Endothelial cell of umbilical vein (primary cell): ENCODE measurements at regions not wholly inside any gene's neighbourhood (a gene's known extent, or its start where the extent isn't known, plus 50 kb on each side); places are given as distances from the start of the nearest gene placed in this dataset.

Source experiments
- BruUV-seq: library from RNA; stranded (reverse); fragments of 400-500 nt; replicated peaks from 2 replicates; lab custom pipeline; 2021; lab: Mats Ljungman, UMichigan
- CTCF ChIA-PET: fragments of 300-600, 350-600 bp; sonication (Branson Sonifier 250); formaldehyde crosslinking; loops from one replicate; lab custom pipeline; 2021; ENCODE audit warnings: antibody characterized with exemption, inconsistent platforms; lab: Charles Lee
- POLR2A ChIA-PET: fragments of 300-600, 350-600 bp; sonication (Branson Sonifier 250); formaldehyde crosslinking; loops from one replicate; lab custom pipeline; 2021; ENCODE audit warnings: antibody characterized with exemption, inconsistent platforms; lab: Charles Lee
- DNase-seq: peaks from one replicate; pipeline ENCODE4 v3.0.0-alpha.2; 2011; ENCODE audit warnings: low read depth, low spot score
- FAIRE-seq: peaks from 2 replicates; lab custom pipeline; 2011; peaks lifted over from hg19 to GRCh38; lab: Jason Lieb, UNC
- H2AFZ ChIP-seq: 2 replicates; pipeline ENCODE4 v1.6.0; 2012; ENCODE audit warnings: low read depth, low read length, control low read depth, inconsistent platforms
- H3K27ac ChIP-seq: 2 replicates; pipeline ENCODE4 v1.5.1; 2011; ENCODE audit warnings: low read depth, mild to moderate bottlenecking, control low read depth, low read length, moderate library complexity; ENCODE audit not compliant: insufficient read depth
- H3K27me3 ChIP-seq, 2 experiments: 2 replicates each; pipeline versions ENCODE4 v1.6.0 to v1.6.1; 2011; ENCODE audit warnings: low read length in 2 of 2, mixed read lengths in 1 of 2; ENCODE audit not compliant: control insufficient read depth in 2 of 2, insufficient read depth in 2 of 2
- H3K36me3 ChIP-seq, 2 experiments: 2 replicates in 1 of 2; 3 replicates in 1 of 2; pipeline ENCODE4 v1.5.1; 2011; ENCODE audit warnings: low read length in 2 of 2, mild to moderate bottlenecking in 1 of 2, moderate library complexity in 1 of 2; ENCODE audit not compliant: control insufficient read depth in 2 of 2, insufficient read depth in 2 of 2; ENCODE audit errors: extremely low read depth in 1 of 2
- H3K4me1 ChIP-seq: 3 replicates; pipeline ENCODE4 v1.5.1; 2011; ENCODE audit warnings: mild to moderate bottlenecking, low read length; ENCODE audit not compliant: control insufficient read depth, insufficient read depth; ENCODE audit errors: extremely low read depth
- H3K4me2 ChIP-seq: 2 replicates; pipeline ENCODE4 v1.6.1; 2011; ENCODE audit warnings: low read length, control low read depth, mixed read lengths; ENCODE audit not compliant: insufficient read depth
- H3K4me3 ChIP-seq, 3 experiments: fragments of 200-600 bp in 1 of 3; sonication (generic), shearing (Covaris generic) in 1 of 3; replicated peaks in 1 of 3; 2 replicates each; pipeline ENCODE4 v1.5.1; 2011 to 2016; ENCODE audit warnings: control low read depth in 3 of 3, low read length in 3 of 3, mild to moderate bottlenecking in 2 of 3, inconsistent platforms in 1 of 3, low read depth in 1 of 3, moderate library complexity in 1 of 3; ENCODE audit not compliant: insufficient read depth in 1 of 3
- H3K79me2 ChIP-seq: 2 replicates; pipeline ENCODE4 v1.6.0; 2012; ENCODE audit warnings: low read length, inconsistent platforms; ENCODE audit not compliant: control insufficient read depth, insufficient read depth
- H3K9ac ChIP-seq: replicated peaks from 2 replicates; pipeline ENCODE3; 2011; ENCODE audit warnings: low read length, control low read depth; ENCODE audit not compliant: insufficient read depth; ENCODE audit errors: extremely low read depth
- H3K9me1 ChIP-seq: replicated peaks from 3 replicates; pipeline ENCODE4 v1.6.0; 2011; ENCODE audit warnings: mild to moderate bottlenecking, low read length; ENCODE audit not compliant: control insufficient read depth, insufficient read depth; ENCODE audit errors: extremely low read depth
- H3K9me3 ChIP-seq: replicated peaks from 2 replicates; pipeline ENCODE4 v1.5.1; 2012; ENCODE audit warnings: low read length, inconsistent platforms; ENCODE audit not compliant: control insufficient read depth, insufficient read depth
- H4K20me1 ChIP-seq: replicated peaks from 2 replicates; pipeline ENCODE3; 2011; ENCODE audit warnings: mild to moderate bottlenecking, low read length; ENCODE audit not compliant: control insufficient read depth, insufficient read depth; ENCODE audit errors: extremely low read depth
- EZH2 ChIP-seq: IDR thresholded peaks from 2 replicates; pipeline ENCODE4 v1.6.1; 2012; ENCODE audit warnings: borderline replicate concordance, low read depth, mild to moderate bottlenecking, moderate library complexity, low read length, inconsistent platforms; ENCODE audit not compliant: severe bottlenecking
- FOS ChIP-seq: IDR thresholded peaks from 2 replicates; pipeline ENCODE4 v1.6.1; 2011; ENCODE audit warnings: mild to moderate bottlenecking, low read length, moderate library complexity, borderline replicate concordance; ENCODE audit not compliant: insufficient read depth
- GATA2 ChIP-seq: IDR thresholded peaks from 2 replicates; pipeline ENCODE4 v1.7.0; 2011; ENCODE audit warnings: low read depth, mild to moderate bottlenecking, moderate library complexity, mixed read lengths, low read length; ENCODE audit not compliant: insufficient read length, insufficient read depth
- JUN ChIP-seq: IDR thresholded peaks from 2 replicates; pipeline ENCODE4 v1.6.1; 2011; ENCODE audit warnings: borderline replicate concordance, low read depth; ENCODE audit not compliant: insufficient read length, insufficient read depth
- MYC ChIP-seq: IDR thresholded peaks from one replicate; pipeline ENCODE4 v1.6.1; 2011; ENCODE audit warnings: mild to moderate bottlenecking, low read depth, low read length
- POLR2A ChIP-seq: IDR thresholded peaks from 2 replicates; pipeline ENCODE4 v1.6.1; 2012; ENCODE audit warnings: low read depth, mild to moderate bottlenecking, control low read depth, low read length
- POLR2AphosphoS5 ChIP-seq: IDR thresholded peaks from 2 replicates; pipeline ENCODE4 v1.6.1; 2012; ENCODE audit warnings: low read depth, mild to moderate bottlenecking, control low read depth, low read length, moderate library complexity; ENCODE audit not compliant: insufficient read depth
- dilution Hi-C: fragments of 300-500 bp; cut with MboI; formaldehyde crosslinking; loops from one replicate; pipeline ENCODE4 v1.15.0; 2019; ENCODE audit warnings: low sequenced_read_pairs; ENCODE audit not compliant: extremely low pct_ligation_motif_present
- intact Hi-C: fragments of 100-400 bp; cut with micrococcal nuclease; formaldehyde crosslinking; loops from one replicate; pipeline ENCODE4 v1.10.0; 2022
- TF ChIP-seq, protein P1 (sequence below), 2 donors: IDR thresholded peaks; 1 replicate in 1 of 2; 2 replicates in 1 of 2; pipeline ENCODE4 v1.5.1; 2011; ENCODE audit warnings: low read length in 2 of 2, mild to moderate bottlenecking in 2 of 2, moderate library complexity in 2 of 2, control low read depth in 1 of 2, inconsistent platforms in 1 of 2, low read depth in 1 of 2; ENCODE audit not compliant: insufficient read depth in 1 of 2; ENCODE audit errors: extremely low read depth in 1 of 2
- TF ChIP-seq, protein P2 (sequence below): IDR thresholded peaks from 2 replicates; pipeline ENCODE4 v1.6.1; 2011; ENCODE audit not compliant: insufficient read depth, insufficient read length

- no peaks in the 10 kb centered on the region for H3K27me3 ChIP-seq
- H3K79me2 ChIP-seq, result no peaks in the 10 kb centered on the region
- no peak overlapping the region for H2AFZ ChIP-seq
- no peak overlapping the region for H3K4me3 ChIP-seq
- H3K9me3 ChIP-seq, result no peaks in the 10 kb centered on the region
- TF ChIP-seq POLR2A (no peak), EZH2 (no peak), GATA2 (no peak), JUN (no peak), POLR2AphosphoS5 (no peak), MYC (no peak), FOS (no peak)
- TF ChIP-seq, protein P1, sequence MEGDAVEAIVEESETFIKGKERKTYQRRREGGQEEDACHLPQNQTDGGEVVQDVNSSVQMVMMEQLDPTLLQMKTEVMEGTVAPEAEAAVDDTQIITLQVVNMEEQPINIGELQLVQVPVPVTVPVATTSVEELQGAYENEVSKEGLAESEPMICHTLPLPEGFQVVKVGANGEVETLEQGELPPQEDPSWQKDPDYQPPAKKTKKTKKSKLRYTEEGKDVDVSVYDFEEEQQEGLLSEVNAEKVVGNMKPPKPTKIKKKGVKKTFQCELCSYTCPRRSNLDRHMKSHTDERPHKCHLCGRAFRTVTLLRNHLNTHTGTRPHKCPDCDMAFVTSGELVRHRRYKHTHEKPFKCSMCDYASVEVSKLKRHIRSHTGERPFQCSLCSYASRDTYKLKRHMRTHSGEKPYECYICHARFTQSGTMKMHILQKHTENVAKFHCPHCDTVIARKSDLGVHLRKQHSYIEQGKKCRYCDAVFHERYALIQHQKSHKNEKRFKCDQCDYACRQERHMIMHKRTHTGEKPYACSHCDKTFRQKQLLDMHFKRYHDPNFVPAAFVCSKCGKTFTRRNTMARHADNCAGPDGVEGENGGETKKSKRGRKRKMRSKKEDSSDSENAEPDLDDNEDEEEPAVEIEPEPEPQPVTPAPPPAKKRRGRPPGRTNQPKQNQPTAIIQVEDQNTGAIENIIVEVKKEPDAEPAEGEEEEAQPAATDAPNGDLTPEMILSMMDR (IDR thresholded peaks at IDR 0.05; ENCODE audit: extremely low read depth in 1 of 2, insufficient read depth in 1 of 2, low read depth in 1 of 2, low read length in 2 of 2), result no peak
- TF ChIP-seq, protein P2, sequence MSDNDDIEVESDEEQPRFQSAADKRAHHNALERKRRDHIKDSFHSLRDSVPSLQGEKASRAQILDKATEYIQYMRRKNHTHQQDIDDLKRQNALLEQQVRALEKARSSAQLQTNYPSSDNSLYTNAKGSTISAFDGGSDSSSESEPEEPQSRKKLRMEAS, result no peak
- no peaks in the 10 kb centered on the region for H3K4me1 ChIP-seq
- ChIA-PET CTCF (no interaction called here), POLR2A (no interaction called here)
- FAIRE-seq, result no peak
- no peak for DNase-seq
- no peaks in the 10 kb centered on the region for H3K9me1 ChIP-seq
- no TSS peak for BruUV-seq
- H3K9ac ChIP-seq, result no peak overlapping the region
- H4K20me1 ChIP-seq, result no peaks in the 10 kb centered on the region
- H3K27ac ChIP-seq, result no peak overlapping the region
- H3K36me3 ChIP-seq, result no peaks in the 10 kb centered on the region
- intact Hi-C loops (no loop called here), dilution Hi-C loops (no loop called here)
- no peak overlapping the region for H3K4me2 ChIP-seq
These were observed 115.8 kb upstream of the SLC25A48 start for GRCh38 chr5:135718651-135719050.
